ENCODE measurements at regions not wholly inside any gene's neighbourhood (a gene's known extent, or its start where the extent isn't known, plus 50 kb on each side); places are given as distances from the start of the nearest gene placed in this dataset.

DNA sequence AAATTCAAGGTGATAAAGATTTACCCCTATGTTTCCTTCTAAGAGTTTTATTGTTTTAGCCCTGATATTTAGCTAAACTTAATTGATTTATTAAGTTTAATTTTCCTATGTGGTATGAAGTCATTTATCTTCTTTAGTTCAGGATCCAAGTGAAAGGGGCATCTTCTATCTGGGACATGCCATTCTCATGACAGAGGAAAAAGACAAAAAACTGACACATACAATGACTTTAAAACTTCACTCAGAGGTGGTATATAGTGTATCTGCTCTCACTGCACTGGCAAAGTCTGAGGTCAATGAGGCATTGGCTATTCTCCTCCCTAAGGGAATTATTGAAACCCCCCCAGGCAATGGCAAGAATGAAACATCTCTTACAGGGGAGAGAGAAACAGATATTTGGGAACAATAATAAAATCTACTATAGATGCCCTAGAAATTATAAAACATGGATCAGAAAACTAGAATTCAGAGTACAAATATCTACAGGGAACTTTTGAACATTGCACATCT is 237.4 kb downstream of the MYCN start:
- ChIA-PET CTCF (interaction anchor here (0.6 to 0.7 kb wide), 2 partner anchors 74 to 667 kb away, joined by 3 read pairs; no protein-coding TSS in a partner anchor), POLR2A (no interaction called here)
- H3K36me3 ChIP-seq (ENCODE audit: control insufficient read depth in 2 of 2, insufficient read depth in 1 of 2, low read length in 2 of 2): no peaks in the 10 kb centered on the region
- no peaks in the 10 kb centered on the region for H3K4me1 ChIP-seq (ENCODE audit: control insufficient read depth, insufficient read depth, low read length)
- H3K27ac ChIP-seq (ENCODE audit: extremely low read depth, low read depth, low read length): no peak overlapping the region
- TF ChIP-seq IKZF3 (tag by site-specific recombination; IDR thresholded peaks at IDR 0.05): no peak
- no peak for TF ChIP-seq ZBTB1 (tag by site-specific recombination; IDR thresholded peaks at IDR 0.05)
- TF ChIP-seq, protein P1, sequence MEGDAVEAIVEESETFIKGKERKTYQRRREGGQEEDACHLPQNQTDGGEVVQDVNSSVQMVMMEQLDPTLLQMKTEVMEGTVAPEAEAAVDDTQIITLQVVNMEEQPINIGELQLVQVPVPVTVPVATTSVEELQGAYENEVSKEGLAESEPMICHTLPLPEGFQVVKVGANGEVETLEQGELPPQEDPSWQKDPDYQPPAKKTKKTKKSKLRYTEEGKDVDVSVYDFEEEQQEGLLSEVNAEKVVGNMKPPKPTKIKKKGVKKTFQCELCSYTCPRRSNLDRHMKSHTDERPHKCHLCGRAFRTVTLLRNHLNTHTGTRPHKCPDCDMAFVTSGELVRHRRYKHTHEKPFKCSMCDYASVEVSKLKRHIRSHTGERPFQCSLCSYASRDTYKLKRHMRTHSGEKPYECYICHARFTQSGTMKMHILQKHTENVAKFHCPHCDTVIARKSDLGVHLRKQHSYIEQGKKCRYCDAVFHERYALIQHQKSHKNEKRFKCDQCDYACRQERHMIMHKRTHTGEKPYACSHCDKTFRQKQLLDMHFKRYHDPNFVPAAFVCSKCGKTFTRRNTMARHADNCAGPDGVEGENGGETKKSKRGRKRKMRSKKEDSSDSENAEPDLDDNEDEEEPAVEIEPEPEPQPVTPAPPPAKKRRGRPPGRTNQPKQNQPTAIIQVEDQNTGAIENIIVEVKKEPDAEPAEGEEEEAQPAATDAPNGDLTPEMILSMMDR (tag by site-specific recombination; IDR thresholded peaks at IDR 0.05): no peak
- no peak for TF ChIP-seq FEZF1 (tag by site-specific recombination; IDR thresholded peaks at IDR 0.05)
- TF ChIP-seq ZNF501 (tag by site-specific recombination; IDR thresholded peaks at IDR 0.05): no peak
- TF ChIP-seq ZNF37A (tag by site-specific recombination; IDR thresholded peaks at IDR 0.05): no peak
- TF ChIP-seq ZNF19 (tag by site-specific recombination; IDR thresholded peaks at IDR 0.05; ENCODE audit: low read depth): no peak
- TF ChIP-seq TCF7L2 (IDR thresholded peaks at IDR 0.05; ENCODE audit: borderline replicate concordance, low read depth, low read length): no peak
- TF ChIP-seq GFI1B (tag by site-specific recombination; IDR thresholded peaks at IDR 0.05): no peak
- no peaks in the 10 kb centered on the region for H3K9me3 ChIP-seq (ENCODE audit: control insufficient read depth, insufficient read depth, low read depth, low read length)
- H3K4me3 ChIP-seq (ENCODE audit: low read depth, low read length): no peak overlapping the region

DNA sequence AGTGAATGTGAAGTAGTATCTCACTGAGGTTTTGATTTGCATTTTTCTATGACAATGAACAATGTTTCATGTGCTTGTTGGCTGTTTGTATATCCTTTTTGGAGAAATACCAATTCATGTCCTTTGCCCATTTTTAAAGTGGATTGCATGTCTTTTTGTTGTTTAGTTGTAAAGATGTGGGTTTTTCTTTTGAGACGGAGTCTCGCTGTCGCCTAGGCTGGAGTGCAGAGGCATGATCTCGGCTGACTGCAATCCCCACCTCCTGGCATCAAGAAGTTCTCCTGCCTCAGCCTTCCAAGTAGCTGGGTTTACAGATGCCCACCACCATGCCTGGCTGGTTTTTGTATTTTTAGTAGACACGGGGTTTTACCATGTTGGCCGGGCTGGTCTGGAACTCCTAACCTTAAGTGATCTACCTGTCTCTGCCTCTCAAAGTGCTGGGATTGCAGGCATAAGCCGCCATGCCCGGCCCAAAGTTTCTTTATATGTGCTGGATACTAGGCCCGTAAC is 236.7 kb downstream of the MYCN start:
- Histone ChIP-seq H3K4me1 (ENCODE audit: control insufficient read depth, insufficient read depth, low read length) (no peaks in the 10 kb centered on the region), H3K27ac (ENCODE audit: extremely low read depth, low read depth, low read length) (no peak overlapping the region), H3K36me3 (ENCODE audit: control insufficient read depth in 2 of 2, insufficient read depth in 1 of 2, low read length in 2 of 2) (no peaks in the 10 kb centered on the region), H3K4me3 (ENCODE audit: low read depth, low read length) (no peak overlapping the region), H3K9me3 (ENCODE audit: control insufficient read depth, insufficient read depth, low read depth, low read length) (no peaks in the 10 kb centered on the region)
- TF ChIP-seq GLI2 (tag by site-specific recombination; IDR thresholded peaks at IDR 0.05; ENCODE audit: borderline replicate concordance, low read depth) (no peak), ZNF596 (tag by site-specific recombination; IDR thresholded peaks at IDR 0.05) (no peak), ZNF214 (tag by site-specific recombination; IDR thresholded peaks at IDR 0.05; ENCODE audit: borderline replicate concordance) (no peak), HOXC10 (CRISPR knock-in tag; IDR thresholded peaks at IDR 0.05) (no peak), ZNF768 (tag by site-specific recombination; IDR thresholded peaks at IDR 0.05) (no peak), ZNF585B (tag by site-specific recombination; IDR thresholded peaks at IDR 0.05) (no peak), TCF7L2 (IDR thresholded peaks at IDR 0.05; ENCODE audit: borderline replicate concordance, low read depth, low read length) (no peak), OSR2 (tag by site-specific recombination; IDR thresholded peaks at IDR 0.05) (no peak), ZNF174 (tag by site-specific recombination; IDR thresholded peaks at IDR 0.05) (no peak), KLF9 (tag by site-specific recombination; IDR thresholded peaks at IDR 0.05; ENCODE audit: low read depth) (no peak)
- TF ChIP-seq, protein P2, sequence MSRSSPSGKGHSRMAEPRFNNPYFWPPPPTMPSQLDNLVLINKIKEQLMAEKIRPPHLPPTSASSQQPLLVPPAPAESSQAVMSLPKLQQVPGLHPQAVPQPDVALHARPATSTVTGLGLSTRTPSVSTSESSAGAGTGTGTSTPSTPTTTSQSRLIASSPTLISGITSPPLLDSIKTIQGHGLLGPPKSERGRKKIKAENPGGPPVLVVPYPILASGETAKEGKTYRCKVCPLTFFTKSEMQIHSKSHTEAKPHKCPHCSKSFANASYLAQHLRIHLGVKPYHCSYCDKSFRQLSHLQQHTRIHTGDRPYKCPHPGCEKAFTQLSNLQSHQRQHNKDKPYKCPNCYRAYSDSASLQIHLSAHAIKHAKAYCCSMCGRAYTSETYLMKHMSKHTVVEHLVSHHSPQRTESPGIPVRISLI (tag by site-specific recombination; IDR thresholded peaks at IDR 0.05): no peak
- TF ChIP-seq, protein P3, sequence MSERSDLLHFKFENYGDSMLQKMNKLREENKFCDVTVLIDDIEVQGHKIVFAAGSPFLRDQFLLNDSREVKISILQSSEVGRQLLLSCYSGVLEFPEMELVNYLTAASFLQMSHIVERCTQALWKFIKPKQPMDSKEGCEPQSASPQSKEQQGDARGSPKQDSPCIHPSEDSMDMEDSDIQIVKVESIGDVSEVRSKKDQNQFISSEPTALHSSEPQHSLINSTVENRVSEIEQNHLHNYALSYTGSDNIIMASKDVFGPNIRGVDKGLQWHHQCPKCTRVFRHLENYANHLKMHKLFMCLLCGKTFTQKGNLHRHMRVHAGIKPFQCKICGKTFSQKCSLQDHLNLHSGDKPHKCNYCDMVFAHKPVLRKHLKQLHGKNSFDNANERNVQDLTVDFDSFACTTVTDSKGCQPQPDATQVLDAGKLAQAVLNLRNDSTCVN (tag by site-specific recombination; optimal IDR thresholded peaks at IDR 0.05): no peak
- TF ChIP-seq, protein P4, sequence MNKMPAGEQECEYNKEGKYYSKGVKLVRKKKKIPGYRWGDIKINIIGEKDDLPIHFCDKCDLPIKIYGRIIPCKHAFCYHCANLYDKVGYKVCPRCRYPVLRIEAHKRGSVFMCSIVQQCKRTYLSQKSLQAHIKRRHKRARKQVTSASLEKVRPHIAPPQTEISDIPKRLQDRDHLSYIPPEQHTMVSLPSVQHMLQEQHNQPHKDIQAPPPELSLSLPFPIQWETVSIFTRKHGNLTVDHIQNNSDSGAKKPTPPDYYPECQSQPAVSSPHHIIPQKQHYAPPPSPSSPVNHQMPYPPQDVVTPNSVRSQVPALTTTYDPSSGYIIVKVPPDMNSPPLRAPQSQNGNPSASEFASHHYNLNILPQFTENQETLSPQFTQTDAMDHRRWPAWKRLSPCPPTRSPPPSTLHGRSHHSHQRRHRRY (tag by site-specific recombination; IDR thresholded peaks at IDR 0.05): no peak
- CTCF ChIA-PET: interaction anchor here (0.7 kb wide), 1 partner anchor 668 kb away, joined by 3 read pairs; no protein-coding TSS in a partner anchor
- POLR2A ChIA-PET: no interaction called here
